Activated CD4-positive, alpha-beta T cell treated with anti-CD3 and anti-CD28 coated beads, Interleukin-2, amount 50 U/mL, for 24 hours (primary cell): ENCODE measurements at regions not wholly inside any gene's neighbourhood (a gene's known extent, or its start where the extent isn't known, plus 50 kb on each side); places are given as distances from the start of the nearest gene placed in this dataset.

Experiments
- DNase-seq, 2 donors: peaks; one replicate each; pipeline ENCODE4 v3.0.0-alpha.2; 2020; ENCODE audit warnings: low read depth in 1 of 2, low spot score in 1 of 2

DNA sequence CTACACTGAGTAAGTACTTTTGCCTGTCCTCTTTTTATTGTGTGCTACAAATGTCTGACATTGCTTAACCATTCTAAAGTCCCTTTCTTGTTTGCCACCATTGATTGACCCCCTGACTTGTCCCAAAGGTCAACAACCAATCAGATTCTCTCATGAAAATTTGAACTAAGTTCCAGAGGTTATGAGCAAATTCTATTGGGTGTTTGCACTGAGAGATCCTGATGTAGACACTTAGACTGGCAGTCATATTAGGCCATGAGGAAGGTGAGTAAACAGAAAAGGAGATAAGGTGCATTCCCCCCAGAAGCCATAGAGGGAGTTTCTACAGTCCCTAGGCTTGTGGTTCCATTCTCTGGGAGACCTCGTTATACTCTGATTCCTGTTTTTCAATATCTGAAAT is 101.3 kb upstream of the E2F8 start:
- DNase-seq: no peak

DNA sequence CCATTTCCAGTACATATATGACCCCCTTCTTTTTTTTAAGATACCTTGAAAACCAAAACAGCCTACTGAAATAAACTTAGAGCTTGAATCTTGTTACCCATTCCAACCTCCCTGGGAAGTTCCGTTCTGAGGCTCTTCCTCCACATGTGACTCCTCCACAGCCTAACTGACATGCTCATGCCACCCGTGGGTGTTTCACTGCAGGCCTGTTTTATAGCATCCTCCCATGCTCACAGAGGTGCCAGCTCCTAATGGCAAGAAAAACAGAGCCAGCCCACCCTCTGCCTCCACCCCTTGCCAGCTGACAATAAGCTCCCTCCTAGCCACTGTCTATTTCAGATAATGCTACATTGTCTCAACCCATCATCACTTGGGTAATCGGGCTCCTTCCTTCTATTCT is 97.6 kb upstream of the E2F8 start:
- no peak for DNase-seq

DNA sequence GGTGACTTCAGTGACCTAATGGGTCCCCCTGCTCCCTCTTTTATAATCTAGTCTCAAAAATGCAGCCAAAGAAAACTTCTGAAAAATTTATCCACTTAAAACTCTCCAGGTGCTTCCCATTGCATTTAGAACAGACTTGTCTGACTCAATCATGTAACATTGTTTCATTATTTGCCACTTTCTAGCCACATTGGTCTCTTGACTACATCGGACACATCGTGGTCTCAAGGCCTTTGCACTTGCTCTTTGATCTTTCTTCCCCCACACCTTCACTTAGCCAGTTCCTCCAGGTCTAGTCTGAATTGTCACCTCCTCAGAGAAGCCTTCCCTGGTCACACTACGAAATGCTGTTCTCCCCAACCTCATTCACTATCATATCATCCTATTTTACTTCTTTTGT is 97.0 kb upstream of the E2F8 start:
- no peak for DNase-seq

DNA sequence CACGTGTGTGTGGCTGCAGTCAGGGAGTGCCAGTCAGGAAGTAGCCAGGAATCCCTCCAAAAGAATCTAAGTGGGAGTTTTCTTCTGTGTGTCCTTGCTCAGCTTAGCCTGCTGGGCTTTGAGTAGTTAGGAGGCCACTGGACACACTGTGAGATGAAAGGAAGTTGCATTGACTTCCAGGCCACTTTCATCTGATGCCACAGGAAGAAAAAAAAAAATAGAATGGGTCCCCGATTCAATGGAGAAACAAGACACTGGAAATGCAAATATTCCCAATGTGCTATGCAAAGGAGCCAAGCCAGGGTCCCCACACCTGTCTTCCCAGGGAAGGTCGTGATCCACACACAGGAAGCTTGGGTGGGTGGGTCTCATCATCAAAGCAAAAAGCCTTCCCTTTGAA is 95.6 kb upstream of the E2F8 start:
- no peak for DNase-seq

DNA sequence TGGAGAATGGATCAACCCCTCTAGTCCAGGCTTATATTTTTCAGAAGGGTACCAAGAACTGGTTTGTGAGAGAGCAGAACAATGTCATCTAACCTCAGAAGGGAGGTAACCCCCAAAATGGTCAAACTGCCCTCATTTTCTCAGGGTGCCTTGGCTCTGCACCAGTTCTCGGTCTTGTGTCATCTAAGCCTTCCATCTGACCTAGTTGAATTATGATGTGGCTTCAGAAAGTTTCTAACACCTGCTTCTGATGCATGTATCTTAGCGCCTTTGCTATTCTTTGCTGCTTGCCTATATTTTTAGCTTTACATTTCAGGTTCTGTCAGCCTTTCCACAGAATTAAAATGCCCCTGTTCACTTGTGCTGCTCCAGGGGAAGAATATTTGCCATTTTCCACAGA is 91.7 kb upstream of the E2F8 start:
- DNase-seq: no peak

DNA sequence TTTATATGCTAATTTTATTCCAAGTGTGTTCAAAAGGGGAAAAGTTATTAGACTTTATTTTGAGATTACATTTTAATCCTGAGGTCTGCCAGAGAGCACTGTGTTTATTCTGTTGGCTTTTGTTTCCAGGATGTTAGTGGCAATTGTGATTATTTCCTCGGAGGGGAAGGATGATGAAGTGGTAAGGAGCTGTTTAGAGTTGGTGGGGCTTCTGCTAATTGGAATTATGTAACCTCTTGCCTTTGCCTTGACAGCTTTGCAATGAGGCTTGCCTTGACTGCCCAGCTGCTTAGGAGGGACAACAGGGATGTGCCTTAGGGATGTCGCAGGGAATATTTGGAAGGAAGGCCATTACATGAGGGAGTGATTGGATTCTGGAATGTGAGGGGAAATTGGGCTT is 89.7 kb upstream of the E2F8 start:
- no peak for DNase-seq

DNA sequence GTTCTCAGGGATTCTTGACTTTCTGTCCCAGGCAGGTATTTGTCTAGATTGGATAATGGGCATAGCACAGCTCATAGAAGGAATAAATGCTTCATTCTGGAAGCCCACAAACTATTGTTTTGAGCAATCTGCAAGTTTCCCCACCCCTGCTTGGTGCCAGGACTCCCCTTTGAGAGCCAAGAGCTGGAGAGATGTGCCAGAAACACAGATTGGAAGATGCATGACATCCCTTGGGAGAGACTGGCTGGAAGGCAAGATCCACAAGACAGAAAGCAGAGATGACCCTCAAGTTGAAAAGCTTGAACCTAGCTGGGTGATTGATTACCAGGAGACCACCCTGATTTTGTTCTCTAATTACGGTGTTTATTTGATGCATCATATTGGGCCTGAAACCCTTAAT is 89.2 kb upstream of the E2F8 start:
- DNase-seq: no peak

DNA sequence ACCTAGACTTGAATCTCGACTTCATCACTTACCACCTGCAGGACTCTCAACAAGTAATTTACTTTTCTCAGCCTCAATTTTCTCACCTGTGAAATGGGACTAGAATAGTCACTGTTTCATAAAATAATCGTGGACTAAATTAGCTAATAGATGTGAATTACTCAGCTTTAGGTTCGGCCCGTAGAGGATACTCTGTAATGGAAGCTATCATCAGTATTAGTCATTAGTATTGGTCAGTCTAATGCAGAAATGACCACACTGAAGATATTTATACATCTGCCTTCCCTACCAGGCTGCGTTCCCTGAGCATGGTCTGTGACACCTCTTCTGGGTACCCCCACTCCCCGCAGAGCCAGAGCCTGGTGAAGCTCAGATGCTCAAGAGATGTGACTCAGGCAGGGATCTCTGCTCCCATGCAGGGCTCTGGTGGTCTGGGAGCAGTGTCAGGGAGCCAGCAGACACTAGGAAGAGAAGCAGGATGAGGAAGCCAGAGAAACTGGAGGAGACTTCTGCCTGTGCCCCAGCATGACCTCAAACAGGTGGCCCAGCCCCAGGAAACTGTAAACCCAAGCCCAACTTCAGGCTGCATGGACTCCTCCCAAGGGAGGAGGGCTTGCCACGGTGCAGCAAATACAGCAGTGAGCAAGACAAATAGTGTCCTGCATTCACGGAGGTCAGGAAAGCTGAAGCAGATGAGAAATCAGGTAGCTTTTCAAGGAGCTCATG is 88.0 kb upstream of the E2F8 start:
- DNase-seq: no peak

DNA sequence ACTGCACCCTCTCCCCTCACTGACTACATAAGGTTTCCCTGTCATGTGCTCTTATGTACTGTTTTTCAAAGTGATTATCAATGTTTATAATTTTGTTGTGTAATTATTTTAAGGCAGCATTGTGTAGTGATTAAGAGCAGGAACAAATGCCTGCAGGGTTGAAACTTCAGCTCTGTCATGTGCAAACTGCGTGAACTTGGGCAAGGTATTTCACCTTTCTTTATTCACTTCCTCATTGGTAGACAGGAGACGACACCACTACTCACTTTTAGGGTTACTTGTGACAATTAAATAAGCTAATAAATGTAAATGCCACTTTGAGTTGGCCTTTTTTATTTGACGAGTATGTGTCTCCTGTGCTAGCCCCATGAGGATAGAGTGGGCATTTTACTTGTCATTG is 86.5 kb upstream of the E2F8 start:
- no peak for DNase-seq

DNA sequence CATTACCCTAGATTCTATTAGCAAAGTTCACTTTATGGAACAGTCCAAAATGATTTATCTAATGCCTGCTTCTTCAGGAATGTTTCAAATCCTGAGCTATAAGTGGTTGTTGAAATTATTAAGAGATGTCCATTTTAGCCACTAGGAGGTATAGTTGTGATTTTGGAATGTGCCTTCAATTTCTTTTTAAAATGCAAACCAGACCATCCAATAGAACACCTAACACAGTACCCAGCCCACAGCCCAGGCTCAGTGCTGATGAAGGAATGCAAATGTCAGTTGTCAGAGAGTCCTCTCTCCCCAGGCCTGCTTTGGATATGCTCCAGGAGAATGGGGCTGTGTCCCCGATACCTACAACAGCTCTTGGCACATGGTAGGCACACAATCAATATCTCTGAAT is 85.8 kb upstream of the E2F8 start:
- no peak for DNase-seq

DNA sequence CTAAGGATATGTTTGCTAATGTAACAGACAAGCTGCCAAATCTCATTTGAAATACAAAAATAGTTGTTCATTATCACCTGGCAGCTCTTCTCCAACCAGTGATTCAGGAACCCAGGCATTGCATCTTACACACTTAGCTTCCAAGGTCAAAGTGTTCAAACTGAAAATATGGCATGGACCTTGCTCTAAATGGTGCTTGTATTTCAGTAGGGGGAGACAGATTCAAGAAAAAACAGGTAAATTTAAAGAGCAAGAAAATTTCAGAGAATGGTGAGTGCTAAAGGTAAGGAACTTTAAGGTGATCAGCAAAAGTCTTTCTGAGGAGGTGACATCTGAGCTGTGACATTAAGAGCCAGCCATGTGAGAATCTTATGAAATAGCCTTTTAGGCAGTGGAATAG is 82.8 kb upstream of the E2F8 start:
- no peak for DNase-seq

DNA sequence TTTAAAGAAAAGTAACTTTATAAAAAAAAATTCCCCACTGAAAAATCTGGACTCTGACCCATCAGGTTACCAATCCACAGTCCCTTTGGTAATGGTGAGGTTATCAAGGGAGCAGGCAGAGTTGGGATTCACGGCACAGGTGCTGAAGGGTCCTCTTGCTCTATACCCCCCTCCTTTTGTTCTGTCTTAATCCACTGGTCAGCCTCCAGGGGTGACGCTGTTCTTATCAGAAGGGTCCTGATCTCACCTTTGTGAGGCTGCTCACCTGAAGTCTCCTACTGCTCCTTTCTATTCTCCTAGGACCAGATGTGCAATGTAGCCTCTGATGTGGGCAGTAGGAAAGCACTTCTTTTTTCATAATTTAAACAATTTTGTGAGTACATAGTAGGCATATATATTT is 80.6 kb upstream of the E2F8 start:
- no peak for DNase-seq

DNA sequence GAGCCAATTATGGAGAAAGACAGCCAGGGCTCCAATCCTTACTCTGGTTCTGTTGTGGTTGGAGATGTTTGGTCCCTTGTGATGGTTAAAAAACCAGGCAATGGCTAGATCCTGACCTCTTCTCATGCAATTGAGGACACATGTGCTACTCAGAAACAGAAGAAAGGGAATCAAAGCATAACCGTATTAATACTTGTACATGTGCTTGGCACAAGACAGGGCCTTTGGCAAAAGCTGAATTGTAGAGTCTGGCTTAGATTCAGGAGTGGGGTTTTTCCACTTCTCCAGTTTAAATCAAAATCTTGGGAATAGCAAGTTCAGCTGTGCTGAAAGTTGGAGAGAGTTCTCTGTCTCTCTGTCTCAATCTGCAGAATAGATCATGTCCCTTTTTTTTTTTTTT is 80.1 kb upstream of the E2F8 start:
- DNase-seq: no peak

DNA sequence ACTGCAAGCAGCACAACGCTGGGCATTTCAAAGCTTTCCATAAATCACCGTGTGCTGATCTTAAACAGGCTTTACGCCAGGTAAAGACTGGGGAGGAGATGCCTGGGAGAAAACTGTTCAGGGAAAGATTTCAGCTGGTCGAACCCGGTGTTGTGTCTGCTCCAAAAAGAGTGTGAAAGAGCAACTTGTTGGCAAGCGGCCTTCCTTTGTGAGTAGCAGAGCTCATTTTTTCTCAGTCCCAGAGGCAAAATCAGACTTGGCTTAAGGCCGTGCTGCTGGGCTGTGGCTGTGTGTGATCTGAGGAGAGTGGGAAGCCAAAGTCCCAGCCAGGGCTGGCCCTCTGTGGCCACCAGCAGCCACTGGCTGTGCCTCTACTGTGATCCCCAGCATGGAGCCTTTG is 75.7 kb upstream of the E2F8 start:
- DNase-seq: no peak

DNA sequence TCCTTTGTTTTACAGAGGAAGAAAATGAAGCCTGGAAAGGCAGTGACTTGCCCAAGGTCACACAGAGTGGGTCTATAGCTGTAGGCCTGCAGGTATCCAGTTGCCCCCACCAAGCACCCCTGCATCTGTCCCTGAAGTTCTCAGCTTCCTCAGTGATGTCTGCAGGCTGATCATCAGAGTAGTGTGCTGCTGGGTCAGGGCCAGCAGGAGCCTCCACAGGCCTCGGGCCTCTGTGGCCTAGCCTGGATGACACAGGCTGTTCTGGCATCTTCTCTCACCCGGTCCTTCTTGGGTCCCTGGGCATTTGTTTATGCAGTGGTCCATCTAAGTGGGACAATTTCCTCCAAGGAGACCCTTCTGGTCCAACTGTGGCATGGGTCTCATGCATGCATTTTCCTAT is 74.8 kb upstream of the E2F8 start:
- DNase-seq: no peak

DNA sequence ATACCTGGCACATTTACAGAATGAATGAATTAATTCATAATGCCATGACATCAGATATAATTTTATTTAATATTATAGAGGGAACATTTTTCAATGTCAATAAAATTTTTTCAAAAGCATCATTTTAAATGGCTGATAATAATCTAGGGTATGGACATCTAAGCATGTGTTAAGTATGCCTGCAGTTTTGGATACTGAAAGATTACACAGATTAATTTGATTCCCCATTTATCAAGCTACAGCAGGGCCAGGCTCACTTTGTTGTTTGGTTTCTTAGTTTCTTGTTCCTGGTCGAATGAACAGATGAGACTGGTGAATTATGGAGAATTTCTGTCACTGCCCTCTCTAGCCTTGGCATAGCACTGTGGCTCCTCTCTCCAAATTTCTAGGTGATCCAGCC is 72.4 kb upstream of the E2F8 start:
- no peak for DNase-seq

DNA sequence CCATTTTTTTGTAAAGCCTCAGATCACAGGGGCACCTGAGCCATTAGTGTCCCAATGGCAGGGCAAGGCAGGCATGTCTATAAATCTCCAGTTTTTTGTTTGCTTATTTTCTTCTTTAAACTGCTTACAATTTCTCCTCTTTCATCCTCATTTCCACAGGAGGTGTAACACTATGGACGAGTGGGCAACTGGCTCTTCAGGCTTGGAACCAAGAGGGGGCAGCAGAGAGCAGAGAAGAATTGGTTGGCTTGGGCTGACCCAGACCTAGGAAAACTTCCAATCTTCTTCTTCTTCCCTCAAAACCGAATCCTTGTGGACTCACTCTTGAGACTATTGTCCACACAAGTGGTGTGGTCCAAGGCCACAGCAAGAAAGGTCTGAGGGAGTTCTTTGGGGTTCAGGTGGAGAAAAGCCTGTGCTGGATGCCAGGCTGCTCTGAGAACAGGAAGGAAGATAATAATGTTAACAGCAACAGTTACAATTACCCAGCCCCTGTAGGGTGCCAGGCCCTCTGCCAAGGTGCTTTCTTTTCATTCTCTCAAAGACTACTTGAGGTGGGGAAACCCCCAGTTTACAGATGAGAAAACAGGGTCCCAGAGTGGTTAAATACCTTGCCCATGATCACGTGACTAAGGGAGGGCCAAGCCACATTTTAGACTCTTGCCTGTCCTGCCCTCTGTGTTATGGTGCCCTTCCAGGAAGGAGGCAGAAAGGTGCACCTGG is 70.7 kb upstream of the E2F8 start:
- no peak for DNase-seq

DNA sequence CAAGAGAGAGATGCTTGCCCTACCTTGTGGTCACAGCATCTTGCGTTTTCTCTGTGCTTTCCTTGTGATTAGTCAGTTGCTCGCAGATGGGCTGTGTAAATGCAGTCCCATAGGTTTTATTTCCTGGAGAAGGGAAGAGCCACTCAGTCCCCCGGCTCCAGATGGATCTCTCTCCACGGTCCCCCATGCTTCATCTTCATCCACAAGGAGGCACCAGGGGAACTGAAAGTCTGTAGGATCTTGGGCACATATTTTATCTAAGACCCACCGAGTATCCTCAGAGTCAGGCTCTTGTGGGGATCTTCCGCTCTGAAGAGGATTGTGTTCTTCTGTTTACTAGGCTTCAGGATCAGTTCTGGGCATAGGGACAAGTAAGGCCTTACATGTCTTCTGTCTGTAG is 66.8 kb upstream of the E2F8 start:
- no peak for DNase-seq

DNA sequence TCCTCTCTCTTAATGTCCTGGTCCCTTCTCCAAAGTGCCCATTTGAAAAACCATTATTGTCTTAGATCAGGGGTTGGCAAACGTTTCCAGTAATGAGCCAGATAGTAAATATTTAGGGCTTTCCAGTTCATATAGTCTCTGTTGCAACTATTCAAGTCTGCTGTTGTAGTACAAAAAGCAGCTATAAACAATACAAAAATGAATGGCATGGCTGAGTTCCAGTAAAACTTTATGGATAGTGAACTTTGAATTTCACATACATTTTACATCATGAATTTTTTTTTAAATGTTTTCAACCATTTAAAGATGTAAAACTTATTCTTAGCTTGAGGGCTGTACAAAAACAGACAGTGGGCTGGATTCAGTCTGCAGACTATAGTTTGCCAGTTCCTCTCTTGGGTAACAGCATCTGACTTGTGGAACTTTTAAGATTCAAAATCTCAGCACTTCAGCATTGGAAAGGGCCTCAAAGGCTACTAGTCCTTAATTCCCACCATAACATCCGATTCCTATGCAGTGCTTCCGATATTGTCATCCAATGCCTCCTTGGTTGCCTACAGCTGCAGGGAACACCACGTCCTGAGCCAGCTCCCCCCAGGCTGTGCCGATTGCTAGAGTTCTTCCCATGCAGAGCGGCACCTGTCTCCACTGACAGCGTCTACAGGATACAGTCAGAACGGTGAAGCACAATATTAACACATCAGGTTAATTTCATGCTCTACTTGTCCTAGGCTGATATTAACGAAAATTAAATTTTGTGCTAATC is 65.6 kb upstream of the E2F8 start:
- DNase-seq: no peak

DNA sequence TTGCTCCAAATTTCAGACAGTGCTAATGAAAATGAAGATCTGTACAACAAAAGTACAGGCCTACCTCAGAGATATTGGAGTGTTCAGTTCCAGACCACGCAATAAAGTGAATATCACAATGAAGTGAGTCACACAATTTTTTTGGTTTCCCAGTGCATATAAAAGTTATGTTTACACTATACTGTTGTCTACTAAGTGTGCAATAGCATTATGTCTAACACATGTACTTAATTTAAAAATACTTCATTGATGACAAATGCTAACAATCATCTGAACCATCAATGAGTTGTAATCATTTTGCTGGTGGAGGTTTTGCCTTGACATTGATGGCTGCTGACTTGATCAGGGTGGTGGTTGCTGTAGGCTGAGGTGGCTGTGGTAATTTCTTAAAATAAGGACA is 60.6 kb upstream of the E2F8 start:
- no peak for DNase-seq

DNA sequence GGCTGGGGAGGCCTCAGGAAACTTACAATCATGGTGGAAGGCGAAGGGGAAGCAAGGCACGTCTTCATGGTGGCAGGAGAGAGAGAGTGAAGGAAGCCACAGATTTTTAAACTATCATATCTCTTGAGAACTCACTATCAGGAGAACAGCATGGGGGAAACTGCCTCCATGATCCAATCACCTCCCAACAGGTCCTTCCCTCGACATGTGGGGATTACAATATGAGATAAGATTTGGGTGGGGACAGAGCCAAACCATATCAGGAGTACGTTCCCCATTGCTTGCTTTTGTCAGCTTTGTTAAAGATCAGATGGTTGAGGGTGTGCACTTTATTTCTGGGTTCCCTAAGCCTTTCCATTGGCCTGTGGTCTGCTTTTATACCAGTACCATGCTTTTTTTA is 53.7 kb upstream of the E2F8 start:
- DNase-seq: no peak

DNA sequence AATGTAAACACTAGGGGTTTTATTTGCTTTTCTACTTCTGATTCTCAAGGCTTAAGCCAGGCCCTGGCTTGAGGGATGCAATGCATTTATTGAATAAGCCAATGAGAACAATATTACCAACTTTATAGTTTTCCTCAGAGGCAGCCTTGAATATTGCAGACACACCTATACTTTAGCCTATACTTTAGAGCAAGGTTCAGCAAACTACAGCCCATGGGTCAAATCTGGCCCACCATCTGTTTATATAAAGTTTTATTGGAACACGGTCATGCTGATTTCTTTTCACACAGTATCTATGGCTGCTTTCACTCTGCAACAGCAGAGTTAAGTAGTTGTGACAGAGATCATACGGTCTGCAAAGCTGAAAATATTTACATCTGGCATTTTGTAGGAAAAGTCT is 50.3 kb upstream of the E2F8 start:
- DNase-seq: no peak
